GM12878 (cell line): ENCODE measurements at regions not wholly inside any gene's neighbourhood (a gene's known extent, or its start where the extent isn't known, plus 50 kb on each side); places are given as distances from the start of the nearest gene placed in this dataset.
A peak's percentile ranks its signal among the peaks of the same experiment; 100 is the strongest.

Source experiments
- ATAC-seq: fragments of 200-7000 bp; cut with Tn5 transposase; 3 replicates; pipeline ENCODE4 v1.9.1; 2020; ENCODE audit warnings: mild to moderate bottlenecking, moderate library complexity
- BruUV-seq: library from RNA; stranded (reverse); fragments of 400-500 nt; replicated peaks from 2 replicates; lab custom pipeline; 2021; lab: Mats Ljungman, UMichigan
- CTCF ChIA-PET: fragments of 300-600 bp; sonication (Branson Sonifier 250); formaldehyde crosslinking; extraction: SDS; loops from one replicate; lab custom pipeline; 2021; ENCODE audit warnings: inconsistent platforms; lab: Yijun Ruan, JAX
- POLR2A ChIA-PET: fragments of 350-600 bp; formaldehyde crosslinking; extraction: SDS; loops from one replicate; lab custom pipeline; 2021; ENCODE audit warnings: inconsistent platforms; lab: Charles Lee
- RAD21 ChIA-PET: fragments of 300-600 bp; sonication (Branson Sonifier 250); formaldehyde crosslinking; loops from one replicate; lab custom pipeline; 2023; ENCODE audit warnings: antibody characterized with exemption; ENCODE audit not compliant: unreplicated experiment; lab: Charles Lee
- SMC1A ChIA-PET: fragments of 300-600 bp; sonication (Branson Sonifier 250); formaldehyde crosslinking; loops from one replicate; lab custom pipeline; 2023; ENCODE audit not compliant: unreplicated experiment, uncharacterized antibody; lab: Charles Lee
- DNase-seq: peaks from one replicate; pipeline ENCODE4 v3.0.0-alpha.2; 2011; ENCODE audit warnings: low read depth, low spot score
- FAIRE-seq: peaks from 3 replicates; lab custom pipeline; 2011; peaks lifted over from hg19 to GRCh38; lab: Jason Lieb, UNC
- H2AFZ ChIP-seq: 2 replicates; pipeline ENCODE4 v1.6.0; 2011; ENCODE audit warnings: low read depth, low read length, control low read depth; ENCODE audit not compliant: control insufficient read depth
- H3K27ac ChIP-seq: 2 replicates; pipeline ENCODE4 v1.5.1; 2011; ENCODE audit warnings: control low read depth; ENCODE audit not compliant: control insufficient read depth, insufficient read depth
- H3K27me3 ChIP-seq, 2 experiments: replicated peaks in 1 of 2; 2 replicates each; pipeline versions ENCODE4 v1.6.0 to v1.6.1; 2011; ENCODE audit warnings: low read length in 1 of 2; ENCODE audit not compliant: control insufficient read depth in 2 of 2, insufficient read depth in 2 of 2
- H3K36me3 ChIP-seq, 2 experiments: 2 replicates each; pipeline ENCODE4 v1.5.1; 2011; ENCODE audit warnings: low read length in 1 of 2; ENCODE audit not compliant: control insufficient read depth in 2 of 2, insufficient read depth in 2 of 2
- H3K4me1 ChIP-seq: 2 replicates; pipeline ENCODE4 v1.6.1; 2011; ENCODE audit warnings: mild to moderate bottlenecking, low read length, moderate library complexity, mixed read lengths; ENCODE audit not compliant: control insufficient read depth, insufficient read depth
- H3K4me2 ChIP-seq: 2 replicates; pipeline ENCODE4 v1.6.0; 2011; ENCODE audit warnings: control low read depth; ENCODE audit not compliant: control insufficient read depth, insufficient read depth
- H3K4me3 ChIP-seq: fragments of 200-600 bp; sonication (generic); 2 replicates; pipeline ENCODE4 v1.5.1; 2016
- H3K79me2 ChIP-seq: 2 replicates; pipeline ENCODE4 v1.6.0; 2011; ENCODE audit warnings: low read length; ENCODE audit not compliant: control insufficient read depth, insufficient read depth
- H3K9ac ChIP-seq: 2 replicates; pipeline ENCODE4 v1.8.0; 2011; ENCODE audit warnings: low read length, control low read depth, mixed read lengths; ENCODE audit not compliant: control insufficient read depth, insufficient read depth
- H3K9me3 ChIP-seq: replicated peaks from 3 replicates; pipeline ENCODE4 v1.5.1; 2011; ENCODE audit warnings: mild to moderate bottlenecking, low read length; ENCODE audit not compliant: control insufficient read depth, insufficient read depth
- H4K20me1 ChIP-seq: 2 replicates; pipeline ENCODE4 v1.6.0; 2011; ENCODE audit not compliant: control insufficient read depth, insufficient read depth
- FOXM1 ChIP-seq: IDR thresholded peaks from 2 replicates; pipeline ENCODE4 v1.6.1; 2012; ENCODE audit warnings: low read depth, mild to moderate bottlenecking, inconsistent platforms, low read length, moderate library complexity
- IRF4 ChIP-seq: IDR thresholded peaks from 2 replicates; pipeline ENCODE4 v1.6.1; 2011; ENCODE audit warnings: low read depth, low read length
- MTA2 ChIP-seq: fragments of 450-650 bp; IDR thresholded peaks from 2 replicates; pipeline ENCODE4 v1.6.1; 2016; ENCODE audit warnings: low read depth, mild to moderate bottlenecking, moderate library complexity
- MYC ChIP-seq: IDR thresholded peaks from 2 replicates; pipeline ENCODE4 v1.6.1; 2011; ENCODE audit warnings: mild to moderate bottlenecking, low read length, moderate library complexity, inconsistent platforms; ENCODE audit not compliant: insufficient read depth, insufficient replicate concordance, insufficient read length, severe bottlenecking
- NBN ChIP-seq: fragments of 450-650 bp; IDR thresholded peaks from 2 replicates; pipeline ENCODE4 v1.6.1; 2016
- NFYA ChIP-seq: IDR thresholded peaks from 2 replicates; pipeline ENCODE4 v1.6.1; 2011; ENCODE audit warnings: low read depth, mild to moderate bottlenecking, low read length, improper control_type of control experiment, borderline replicate concordance
- RAD51 ChIP-seq: fragments of 450-650 bp; IDR thresholded peaks from 2 replicates; pipeline ENCODE4 v1.6.1; 2016; ENCODE audit warnings: moderate library complexity, mild to moderate bottlenecking, inconsistent platforms
- RELA ChIP-seq: fragments of 450-650 bp; IDR thresholded peaks from 2 replicates; pipeline ENCODE4 v1.8.0; 2014; ENCODE audit warnings: borderline replicate concordance; ENCODE audit not compliant: partially characterized antibody
- SMAD5 ChIP-seq: IDR thresholded peaks from 2 replicates; pipeline ENCODE4 v1.6.1; 2016; ENCODE audit warnings: antibody characterized with exemption, low read depth
- SUPT20H ChIP-seq: IDR thresholded peaks from 2 replicates; pipeline ENCODE4 v1.6.1; 2011; ENCODE audit warnings: low read depth, mild to moderate bottlenecking, low read length, moderate library complexity, borderline replicate concordance; ENCODE audit not compliant: control insufficient read depth
- TBL1XR1 ChIP-seq: IDR thresholded peaks from 2 replicates; pipeline ENCODE4 v1.6.1; 2012; ENCODE audit warnings: low read depth, low read length, improper control_type of control experiment
- YY1 ChIP-seq: IDR thresholded peaks from 2 replicates; pipeline ENCODE4 v1.6.1; 2011; ENCODE audit warnings: low read depth, mild to moderate bottlenecking, low read length
- ZBED1 ChIP-seq: IDR thresholded peaks from 2 replicates; pipeline ENCODE4 v1.6.1; 2016; ENCODE audit warnings: borderline replicate concordance
- ZNF207 ChIP-seq: fragments of 450-650 bp; IDR thresholded peaks from 2 replicates; pipeline ENCODE4 v1.6.1; 2014; ENCODE audit warnings: antibody characterized with exemption, mild to moderate bottlenecking, borderline replicate concordance
- ZNF622 ChIP-seq: fragments of 450-650 bp; IDR thresholded peaks from 2 replicates; pipeline ENCODE4 v1.6.1; 2017; ENCODE audit warnings: mild to moderate bottlenecking, inconsistent platforms
- ZNF687 ChIP-seq: fragments of 450-650 bp; IDR thresholded peaks from 2 replicates; pipeline ENCODE4 v1.6.1; 2017; ENCODE audit warnings: mild to moderate bottlenecking, moderate library complexity
- WGBS: methylation state at CpG from one replicate; pipeline ENCODE4 v1.1.6; 2016; ENCODE audit warnings: low lambda C conversion rate; ENCODE audit not compliant: insufficient replicate concordance, insufficient coverage; ENCODE audit errors: missing lambda C conversion rate; 5-methylcytosine and 5-hydroxymethylcytosine counted together
- in situ Hi-C: fragments of 300-500 bp; cut with MboI; formaldehyde crosslinking; loops from 9 replicates; pipeline ENCODE4 v1.14.3; 2018; ENCODE audit warnings: mixed read lengths
- intact Hi-C: fragments of 100-400 bp; cut with micrococcal nuclease; formaldehyde crosslinking; loops from one replicate; pipeline ENCODE4 v1.14.2; 2022; ENCODE audit not compliant: unreplicated experiment
- TF ChIP-seq, protein P1 (sequence below): IDR thresholded peaks from 2 replicates; pipeline ENCODE4 v1.6.1; 2011; ENCODE audit warnings: mild to moderate bottlenecking, low read depth, low read length, moderate library complexity; ENCODE audit not compliant: insufficient replicate concordance

GRCh38 chr2:128724972-128725371 is 406.3 kb upstream of the HS6ST1 start (continued):
- TF ChIP-seq MYC (no peak), ZNF687 (no peak), ZNF622 (no peak), YY1 (no peak)
- TF ChIP-seq, all 136 proteins: peak for 0

- Histone ChIP-seq H3K4me2 (no peak overlapping the region), H3K79me2 (no peaks in the 10 kb centered on the region), H3K27me3 (no peaks in the 10 kb centered on the region), H2AFZ (no peak overlapping the region), H3K36me3 (no peaks in the 10 kb centered on the region), H3K4me1 (peaks cover 4% of the 10 kb centered on the region), H3K4me3 (no peak overlapping the region), H3K27ac (no peak overlapping the region), H3K9me3 (no peaks in the 10 kb centered on the region; the same call in 2 of the 3 replicates), H4K20me1 (no peaks in the 10 kb centered on the region), H3K9ac (no peak overlapping the region)
- ChIA-PET RAD21 (interaction anchor here (1.2 kb wide), 1 partner anchor 10 kb away, joined by 3 read pairs; no protein-coding TSS in a partner anchor), CTCF (interaction anchor here (1.1 to 4.2 kb wide), 4 partner anchors 10 to 29 kb away, joined by 3 to 21 read pairs (median 3); no protein-coding TSS in a partner anchor), SMC1A (interaction anchor here (1.2 to 2.5 kb wide), 2 partner anchors 8 to 10 kb away, joined by 5 to 13 read pairs; no protein-coding TSS in a partner anchor), POLR2A (no interaction called here)
- DNase-seq (no peak), ATAC-seq (peak; percentile 37), FAIRE-seq (no peak)
- intact Hi-C loops: no loop called here
- TF ChIP-seq FOXM1 (no peak), NBN (no peak), SMAD5 (no peak), NFYA (no peak), ZNF207 (no peak), ZBED1 (no peak), RELA (no peak), RAD51 (no peak), SUPT20H (no peak), IRF4 (no peak), TBL1XR1 (no peak), MTA2 (no peak)
- TF ChIP-seq, protein P1, sequence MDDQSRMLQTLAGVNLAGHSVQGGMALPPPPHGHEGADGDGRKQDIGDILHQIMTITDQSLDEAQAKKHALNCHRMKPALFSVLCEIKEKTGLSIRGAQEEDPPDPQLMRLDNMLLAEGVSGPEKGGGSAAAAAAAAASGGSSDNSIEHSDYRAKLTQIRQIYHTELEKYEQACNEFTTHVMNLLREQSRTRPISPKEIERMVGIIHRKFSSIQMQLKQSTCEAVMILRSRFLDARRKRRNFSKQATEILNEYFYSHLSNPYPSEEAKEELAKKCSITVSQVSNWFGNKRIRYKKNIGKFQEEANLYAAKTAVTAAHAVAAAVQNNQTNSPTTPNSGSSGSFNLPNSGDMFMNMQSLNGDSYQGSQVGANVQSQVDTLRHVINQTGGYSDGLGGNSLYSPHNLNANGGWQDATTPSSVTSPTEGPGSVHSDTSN: no peak
- in situ Hi-C loops: no loop called here
- no TSS peak for BruUV-seq
- 65% methylated on average over 2 of the region's 2 CpGs for WGBS
These were observed 407.6 kb upstream of the HS6ST1 start for GRCh38 chr2:128726236-128726635.
